ENCODE measurements at regions not wholly inside any gene's neighbourhood (a gene's known extent, or its start where the extent isn't known, plus 50 kb on each side); places are given as distances from the start of the nearest gene placed in this dataset.

GRCh38 chr2:18242716-18243115 lies 317.7 kb downstream of the RDH14 start:
- no peak overlapping the region for H2BK120ac ChIP-seq (ENCODE audit: low read depth, low read length)
- no peak for DNase-seq
- no peak overlapping the region for H4K91ac ChIP-seq (ENCODE audit: insufficient read depth, low read depth, low read length)
- no peaks in the 10 kb centered on the region for H3K4me1 ChIP-seq (ENCODE audit: control insufficient read depth, insufficient read depth, low read length)
- H3K4me2 ChIP-seq (ENCODE audit: low read depth, low read length) = no peak overlapping the region
- BruUV-seq (replicated peaks) = no TSS peak
- in situ Hi-C loops (cut with MboI; ENCODE audit: low sequenced_read_pairs) = no loop called here
- no peaks in the 10 kb centered on the region for H3K27me3 ChIP-seq (ENCODE audit: control insufficient read depth, insufficient read depth, low read length)
- H3K18ac ChIP-seq (ENCODE audit: low read depth, low read length) = no peak overlapping the region
- ATAC-seq (ENCODE audit: low read depth) = no peak
- CTCF ChIA-PET = no interaction called here
- POLR2A ChIA-PET (ENCODE audit: unreplicated experiment) = no interaction called here
- H2AFZ ChIP-seq (replicated peaks; ENCODE audit: low read length, poor library complexity) = no peak overlapping the region
- H4K8ac ChIP-seq (ENCODE audit: low read depth in 2 of 2, low read length in 2 of 2) = no peak overlapping the region
- H2AK5ac ChIP-seq (ENCODE audit: low read depth, low read length) = no peak overlapping the region
- H3K9me1 ChIP-seq (ENCODE audit: insufficient read depth, low read length) = no peaks in the 10 kb centered on the region
- H3K79me1 ChIP-seq (ENCODE audit: low read depth in 1 of 2, low read length in 2 of 2) = no peaks in the 10 kb centered on the region
- no peak overlapping the region for H2AK9ac ChIP-seq (replicated peaks; ENCODE audit: low read depth, low read length, poor library complexity)
- H3K36me3 ChIP-seq (ENCODE audit: control insufficient read depth, insufficient read depth, low read length) = no peaks in the 10 kb centered on the region
- dilution Hi-C loops (cut with HindIII; ENCODE audit: low sequenced_read_pairs, unreplicated experiment) = no loop called here
- H3K9me3 ChIP-seq (ENCODE audit: control insufficient read depth, insufficient read depth, low read length) = no peaks in the 10 kb centered on the region
- no peak overlapping the region for H3K27ac ChIP-seq (ENCODE audit: insufficient read depth, low read length)
- no peak overlapping the region for H2BK20ac ChIP-seq (ENCODE audit: low read depth, low read length)
- H3K14ac ChIP-seq (replicated peaks; ENCODE audit: low read depth, low read length) = no peak overlapping the region
- no peak overlapping the region for H3K9ac ChIP-seq (ENCODE audit: low read depth, low read length)
- intact Hi-C loops (cut with micrococcal nuclease) = no loop called here
- TF ChIP-seq MAFK (IDR thresholded peaks at IDR 0.05; ENCODE audit: low read depth, low read length) (no peak), USF2 (IDR thresholded peaks at IDR 0.05; ENCODE audit: low read depth, low read length) (no peak), NFE2L2 (IDR thresholded peaks at IDR 0.05; ENCODE audit: low read depth, low read length) (no peak)
- no peak overlapping the region for H3K23ac ChIP-seq (ENCODE audit: low read depth, low read length)
- H4K20me1 ChIP-seq (ENCODE audit: insufficient read depth, low read length) = no peaks in the 10 kb centered on the region
- H4K5ac ChIP-seq (ENCODE audit: low read depth, low read length) = no peak overlapping the region
- no peak overlapping the region for H2BK5ac ChIP-seq (ENCODE audit: low read depth, low read length, poor library complexity, severe bottlenecking)
- no peak overlapping the region for H3K4me3 ChIP-seq (ENCODE audit: insufficient read depth, low read depth, low read length)
- no peak overlapping the region for H2BK15ac ChIP-seq (ENCODE audit: low read depth, low read length)
- H3K4ac ChIP-seq (ENCODE audit: low read depth, low read length) = no peak overlapping the region
- H3K56ac ChIP-seq (ENCODE audit: extremely low read depth, insufficient read depth, low read length) = no peak overlapping the region

Measured in IMR-90 (cell line).